ENCODE measurements at regions not wholly inside any gene's neighbourhood (a gene's known extent, or its start where the extent isn't known, plus 50 kb on each side); places are given as distances from the start of the nearest gene placed in this dataset.

DNA sequence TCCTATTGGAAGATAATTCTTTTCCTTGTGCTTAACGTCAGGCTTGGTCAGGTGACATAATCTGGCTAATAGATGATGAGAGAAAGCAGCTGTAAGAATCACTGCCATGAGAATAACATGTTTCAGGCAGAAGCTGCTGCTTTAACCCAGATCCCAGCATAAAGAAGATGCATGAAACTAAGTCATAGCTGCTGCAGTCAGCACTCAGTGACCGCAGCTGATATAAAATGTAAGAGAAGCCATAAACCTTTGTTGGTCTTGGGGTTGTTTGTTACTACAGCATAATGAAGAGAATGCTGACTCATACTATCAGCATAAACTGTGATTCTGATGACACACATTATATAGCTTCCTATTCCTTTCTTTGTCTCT is 274.3 kb upstream of the TRIB2 start:
- no peaks in the 10 kb centered on the region for H3K36me3 Mint-ChIP-seq (ENCODE audit: low read depth)
- TF ChIP-seq, protein P1, sequence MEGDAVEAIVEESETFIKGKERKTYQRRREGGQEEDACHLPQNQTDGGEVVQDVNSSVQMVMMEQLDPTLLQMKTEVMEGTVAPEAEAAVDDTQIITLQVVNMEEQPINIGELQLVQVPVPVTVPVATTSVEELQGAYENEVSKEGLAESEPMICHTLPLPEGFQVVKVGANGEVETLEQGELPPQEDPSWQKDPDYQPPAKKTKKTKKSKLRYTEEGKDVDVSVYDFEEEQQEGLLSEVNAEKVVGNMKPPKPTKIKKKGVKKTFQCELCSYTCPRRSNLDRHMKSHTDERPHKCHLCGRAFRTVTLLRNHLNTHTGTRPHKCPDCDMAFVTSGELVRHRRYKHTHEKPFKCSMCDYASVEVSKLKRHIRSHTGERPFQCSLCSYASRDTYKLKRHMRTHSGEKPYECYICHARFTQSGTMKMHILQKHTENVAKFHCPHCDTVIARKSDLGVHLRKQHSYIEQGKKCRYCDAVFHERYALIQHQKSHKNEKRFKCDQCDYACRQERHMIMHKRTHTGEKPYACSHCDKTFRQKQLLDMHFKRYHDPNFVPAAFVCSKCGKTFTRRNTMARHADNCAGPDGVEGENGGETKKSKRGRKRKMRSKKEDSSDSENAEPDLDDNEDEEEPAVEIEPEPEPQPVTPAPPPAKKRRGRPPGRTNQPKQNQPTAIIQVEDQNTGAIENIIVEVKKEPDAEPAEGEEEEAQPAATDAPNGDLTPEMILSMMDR (conservative IDR thresholded peaks at IDR 0.05): no peak
- Histone ChIP-seq H3K27ac (ENCODE audit: low read depth, low read length) (no peak overlapping the region), H3K9ac (ENCODE audit: extremely low read depth, low read length, poor library complexity, severe bottlenecking) (no peak overlapping the region), H3K4me1 (ENCODE audit: control insufficient read depth, insufficient read depth, low read length) (no peaks in the 10 kb centered on the region), H3K4me3 (ENCODE audit: low read length) (no peak overlapping the region), H3K36me3 (ENCODE audit: control insufficient read depth, insufficient read depth, low read length) (no peaks in the 10 kb centered on the region), H3K9me3 (ENCODE audit: control insufficient read depth, low read length) (no peaks in the 10 kb centered on the region), H3K27me3 (ENCODE audit: control insufficient read depth, insufficient read depth, low read length, poor library complexity, severe bottlenecking) (no peaks in the 10 kb centered on the region)
- peaks cover 8% of the 10 kb centered on the region for H3K4me1 Mint-ChIP-seq
- H3K27ac Mint-ChIP-seq: no peak overlapping the region
- no peaks in the 10 kb centered on the region for H3K9me3 Mint-ChIP-seq
- DNase-seq: no peak
- H3K4me3 Mint-ChIP-seq: no peak overlapping the region
- H3K27me3 Mint-ChIP-seq (ENCODE audit: insufficient read depth): no peaks in the 10 kb centered on the region
- 75 to 100% methylated on average over 1 to 2 of the region's 2 CpGs for WGBS, 2 experiments (ENCODE audit: insufficient coverage in 1 of 2, insufficient read length in 1 of 2)

DNA sequence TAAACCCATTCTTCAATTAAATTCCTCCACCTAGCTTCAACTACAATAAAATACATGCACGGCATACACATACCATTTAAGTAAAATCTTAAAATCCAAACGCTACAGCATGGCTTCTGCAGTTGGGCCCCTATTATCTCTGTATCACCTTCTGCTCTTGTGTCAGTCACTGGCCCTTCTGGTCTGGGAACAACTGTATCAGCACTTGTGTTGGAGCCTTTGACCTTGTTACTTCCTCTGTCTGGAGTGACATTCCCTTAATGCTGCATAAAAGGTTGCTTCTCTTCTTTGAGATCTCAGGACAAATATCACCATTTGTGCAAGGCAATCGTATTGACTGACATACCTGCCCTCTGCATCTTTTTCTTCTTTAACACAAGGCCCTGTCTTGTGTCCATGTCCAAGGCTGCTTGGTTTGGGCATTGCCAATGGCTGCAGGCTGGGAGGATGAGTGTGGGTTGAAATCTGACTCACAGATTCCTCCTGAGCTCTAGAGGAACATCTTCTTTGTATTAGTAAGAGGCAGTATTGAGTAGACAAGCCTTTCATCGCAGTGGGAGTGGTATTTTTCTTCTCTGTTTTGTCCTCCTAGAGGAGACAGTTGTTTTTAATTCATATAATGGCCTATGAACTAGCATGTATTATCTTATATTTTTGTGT is 267.8 kb upstream of the TRIB2 start:
- H3K36me3 Mint-ChIP-seq (ENCODE audit: low read depth): no peaks in the 10 kb centered on the region
- no peak for DNase-seq
- H3K4me1 ChIP-seq (ENCODE audit: control insufficient read depth, insufficient read depth, low read length): peaks cover 8% of the 10 kb centered on the region
- H3K9ac ChIP-seq (ENCODE audit: extremely low read depth, low read length, poor library complexity, severe bottlenecking): no peak overlapping the region
- H3K27me3 ChIP-seq (ENCODE audit: control insufficient read depth, insufficient read depth, low read length, poor library complexity, severe bottlenecking): peaks cover 12% of the 10 kb centered on the region
- H3K4me1 Mint-ChIP-seq: peaks cover 20% of the 10 kb centered on the region
- peaks cover 14% of the 10 kb centered on the region for H3K27me3 Mint-ChIP-seq (ENCODE audit: insufficient read depth)
- no peaks in the 10 kb centered on the region for H3K9me3 ChIP-seq (ENCODE audit: control insufficient read depth, low read length)
- WGBS, 2 experiments (ENCODE audit: insufficient coverage in 1 of 2, insufficient read length in 1 of 2): 91% methylated on average over 3 to 4 of the region's 4 CpGs
- no peak overlapping the region for H3K4me3 ChIP-seq (ENCODE audit: low read length)
- no peak overlapping the region for H3K27ac ChIP-seq (ENCODE audit: low read depth, low read length)
- no peaks in the 10 kb centered on the region for H3K36me3 ChIP-seq (ENCODE audit: control insufficient read depth, insufficient read depth, low read length)
- no peak overlapping the region for H3K27ac Mint-ChIP-seq
- no peak overlapping the region for H3K4me3 Mint-ChIP-seq
- TF ChIP-seq, protein P1 (conservative IDR thresholded peaks at IDR 0.05): no peak
- H3K9me3 Mint-ChIP-seq: no peaks in the 10 kb centered on the region

DNA sequence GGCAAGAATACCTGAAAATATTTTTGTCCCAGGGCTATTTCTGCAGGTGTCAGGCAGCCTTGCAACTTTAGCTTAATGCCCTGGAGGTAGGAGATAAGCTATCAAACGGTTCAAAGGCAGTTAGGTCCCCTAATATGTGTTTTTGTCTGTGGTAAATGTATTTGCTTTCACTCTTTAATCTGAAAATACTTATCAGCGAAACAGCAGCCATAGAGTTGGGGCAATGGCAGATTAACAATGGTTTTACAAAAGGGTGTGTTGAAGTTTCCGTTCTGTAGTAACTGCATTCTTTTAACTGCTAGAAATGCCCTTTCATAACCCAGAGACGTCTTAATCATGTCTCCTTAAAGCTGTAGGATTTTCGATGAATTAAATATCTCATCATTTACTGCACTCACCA is 265.0 kb upstream of the TRIB2 start:
- peaks cover 17% of the 10 kb centered on the region for H3K27me3 Mint-ChIP-seq (ENCODE audit: insufficient read depth)
- Histone ChIP-seq H3K27me3 (ENCODE audit: control insufficient read depth, insufficient read depth, low read length, poor library complexity, severe bottlenecking) (peaks cover 12% of the 10 kb centered on the region), H3K4me3 (ENCODE audit: low read length) (no peak overlapping the region), H3K4me1 (ENCODE audit: control insufficient read depth, insufficient read depth, low read length) (peaks cover 8% of the 10 kb centered on the region), H3K9ac (ENCODE audit: extremely low read depth, low read length, poor library complexity, severe bottlenecking) (no peak overlapping the region), H3K9me3 (ENCODE audit: control insufficient read depth, low read length) (no peaks in the 10 kb centered on the region), H3K27ac (ENCODE audit: low read depth, low read length) (no peak overlapping the region), H3K36me3 (ENCODE audit: control insufficient read depth, insufficient read depth, low read length) (no peaks in the 10 kb centered on the region)
- H3K4me3 Mint-ChIP-seq: no peak overlapping the region
- peaks cover 25% of the 10 kb centered on the region for H3K4me1 Mint-ChIP-seq
- no peak overlapping the region for H3K27ac Mint-ChIP-seq
- no peak for DNase-seq
- TF ChIP-seq, protein P1 (conservative IDR thresholded peaks at IDR 0.05): no peak
- 60% methylated on average over 5 of the region's 5 CpGs; no CpG with 5 or more reads in 1 of the 2 experiments for WGBS, 2 experiments (ENCODE audit: insufficient coverage in 1 of 2, insufficient read length in 1 of 2)
- no peaks in the 10 kb centered on the region for H3K36me3 Mint-ChIP-seq (ENCODE audit: low read depth)
- no peaks in the 10 kb centered on the region for H3K9me3 Mint-ChIP-seq

Data from endodermal cell (in vitro differentiated cells).